ENCODE measurements at regions not wholly inside any gene's neighbourhood (a gene's known extent, or its start where the extent isn't known, plus 50 kb on each side); places are given as distances from the start of the nearest gene placed in this dataset.

DNA sequence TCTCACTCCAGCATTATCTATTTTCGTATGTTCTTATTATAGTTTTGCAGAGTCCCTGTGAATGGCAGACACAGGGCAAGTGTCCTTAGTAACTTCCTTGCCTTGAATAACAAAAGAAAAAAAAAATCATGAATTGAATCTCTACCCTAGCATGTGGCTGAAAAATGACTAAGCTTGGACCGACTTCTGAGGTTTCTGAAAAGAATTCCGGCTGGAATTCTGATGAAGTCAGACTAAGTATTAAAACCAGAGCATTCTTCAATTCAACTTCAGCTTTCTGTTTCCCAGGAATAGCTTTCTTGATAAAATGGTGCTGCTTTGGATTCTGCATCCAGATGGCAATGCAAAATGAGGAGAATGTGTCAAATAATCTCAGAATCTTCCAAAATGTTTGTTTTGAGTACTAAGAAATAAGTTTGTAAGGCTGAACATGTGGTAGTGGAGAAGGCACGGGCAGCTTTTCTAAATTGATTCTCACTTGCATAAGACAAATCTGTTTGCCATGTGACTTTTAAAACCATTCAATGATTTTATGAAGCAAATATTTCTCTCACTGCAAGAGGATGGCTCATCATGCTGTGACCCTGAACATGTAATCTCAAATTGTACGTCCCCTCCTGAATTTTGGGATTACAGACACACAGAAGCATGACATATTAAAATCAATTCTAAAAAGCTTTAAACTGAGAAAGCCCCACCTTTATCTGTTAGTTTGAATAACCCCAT lies 1462.8 kb upstream of the LRRTM1 start:
- H3K27me3 Mint-ChIP-seq, result no peaks in the 10 kb centered on the region
- no peak overlapping the region for H3K4me3 Mint-ChIP-seq
- no peak for DNase-seq
- H3K9me3 Mint-ChIP-seq, result peaks cover 16 to 24% of the 10 kb centered on the region in 2 donors
- no peaks in the 10 kb centered on the region for H3K4me1 Mint-ChIP-seq
- no peak overlapping the region for H3K27ac Mint-ChIP-seq
- ATAC-seq, result no peak

DNA sequence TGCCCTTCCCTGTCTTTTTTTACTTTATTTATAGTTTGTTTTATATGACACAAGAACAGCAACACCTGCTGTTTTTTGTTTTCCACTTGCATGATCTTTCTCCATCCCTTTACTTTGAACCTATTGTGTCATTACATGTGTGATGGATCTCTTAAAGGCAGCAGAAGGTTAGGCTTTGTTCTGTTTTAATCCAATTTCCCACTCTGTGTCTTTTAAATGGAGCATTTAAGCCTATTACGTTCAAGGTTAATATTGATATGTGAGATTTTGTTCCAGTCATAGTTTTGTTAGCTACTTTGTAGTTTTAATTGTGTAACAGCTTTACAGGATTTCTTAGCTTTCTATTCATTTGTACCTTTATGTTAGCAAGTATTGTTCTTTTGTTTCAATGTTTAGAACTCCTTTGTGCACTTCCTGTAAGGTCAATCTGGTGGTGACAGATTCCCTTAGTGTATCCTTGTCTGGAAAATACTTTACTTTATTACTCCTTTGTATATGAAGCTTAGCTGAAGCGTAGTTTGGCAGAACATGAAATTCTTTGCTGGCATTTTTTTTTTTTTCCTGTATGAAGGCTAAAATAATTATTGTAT lies 1443.0 kb upstream of the LRRTM1 start:
- no peak overlapping the region for H3K27ac Mint-ChIP-seq
- H3K9me3 Mint-ChIP-seq, result peaks cover 0 to 27% of the 10 kb centered on the region in 2 donors

DNA sequence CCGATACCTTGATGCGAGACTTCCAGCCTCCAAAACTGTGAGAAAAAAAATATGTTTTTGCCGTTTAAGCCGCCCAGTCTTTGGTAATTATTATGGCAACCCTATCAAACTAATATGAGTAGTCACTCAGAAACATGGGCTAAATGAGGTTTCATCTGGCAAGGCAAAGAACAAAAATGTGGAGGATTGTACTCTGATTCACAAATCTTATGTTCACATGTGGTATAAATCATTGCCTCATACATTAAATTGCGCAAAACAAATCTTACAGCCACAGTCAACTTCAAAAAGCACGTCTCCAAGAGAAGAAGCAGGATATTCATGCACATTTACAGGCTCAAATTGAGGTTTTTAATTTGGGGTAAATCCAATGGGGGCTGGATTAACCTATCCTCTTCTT lies 1435.4 kb upstream of the LRRTM1 start:
- H3K4me1 Mint-ChIP-seq, result no peaks in the 10 kb centered on the region
- DNase-seq, result no peak

More for the DNA sequence above, 1443.0 kb upstream of the LRRTM1 start:
- DNase-seq (no peak), ATAC-seq (no peak)
- Mint-ChIP-seq H3K27me3 (no peaks in the 10 kb centered on the region), H3K4me3 (no peak overlapping the region), H3K4me1 (no peaks in the 10 kb centered on the region)

DNA sequence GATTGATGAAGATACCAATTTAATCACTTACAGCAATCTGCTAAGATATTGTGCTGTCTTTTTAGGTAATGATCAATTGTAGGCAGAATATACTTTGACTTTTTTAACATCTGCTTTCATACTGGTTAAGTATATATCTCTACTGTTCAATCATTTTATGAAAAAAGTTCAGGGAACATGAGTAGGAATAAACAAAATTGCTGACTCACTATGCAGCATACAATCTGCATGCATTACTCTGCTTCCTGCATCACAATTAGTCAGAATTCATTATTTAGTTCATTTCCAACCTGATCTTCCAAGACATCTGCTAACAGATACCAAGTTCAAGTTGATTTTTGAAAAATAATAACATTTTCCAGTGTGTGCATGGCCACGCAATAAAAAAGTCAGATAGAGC lies 1430.4 kb upstream of the LRRTM1 start:
- Mint-ChIP-seq H3K4me1 (no peaks in the 10 kb centered on the region), H3K4me3 (no peak overlapping the region), H3K27me3 (no peaks in the 10 kb centered on the region), H3K27ac (no peak overlapping the region), H3K9me3 (peaks cover 0 to 28% of the 10 kb centered on the region in 2 donors)
- DNase-seq, result no peak
- no peak for ATAC-seq

More for the DNA sequence above, 1435.4 kb upstream of the LRRTM1 start:
- no peak for ATAC-seq
- Mint-ChIP-seq H3K27me3 (no peaks in the 10 kb centered on the region), H3K4me3 (no peak overlapping the region), H3K9me3 (peaks cover 5 to 22% of the 10 kb centered on the region in 2 donors), H3K27ac (no peak overlapping the region)

DNA sequence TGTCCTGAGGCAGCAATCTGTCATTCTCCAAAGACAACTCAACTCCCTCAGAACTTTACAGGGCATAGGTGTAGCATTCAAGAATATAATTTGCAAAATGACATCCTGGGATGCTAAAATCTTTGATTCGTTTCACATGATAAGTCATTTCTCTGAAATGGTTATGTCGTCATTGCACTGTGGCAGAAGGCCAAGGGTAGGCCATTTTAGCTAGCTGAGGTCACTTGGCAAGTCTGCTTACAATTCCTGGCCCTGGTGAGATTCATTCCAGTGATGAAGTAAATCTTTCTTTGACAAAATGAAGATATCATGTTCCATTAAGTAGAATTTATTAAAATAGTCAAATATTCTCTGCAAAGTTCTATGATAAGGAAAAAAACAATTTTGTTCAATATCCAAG lies 1410.3 kb upstream of the LRRTM1 start:
- no peak for DNase-seq
- no peak for ATAC-seq
- H3K4me1 Mint-ChIP-seq, result no peaks in the 10 kb centered on the region
- H3K9me3 Mint-ChIP-seq, result peaks cover 13 to 30% of the 10 kb centered on the region in 2 donors
- H3K4me3 Mint-ChIP-seq, result no peak overlapping the region
- H3K27ac Mint-ChIP-seq, result no peak overlapping the region
- no peaks in the 10 kb centered on the region for H3K27me3 Mint-ChIP-seq

DNA sequence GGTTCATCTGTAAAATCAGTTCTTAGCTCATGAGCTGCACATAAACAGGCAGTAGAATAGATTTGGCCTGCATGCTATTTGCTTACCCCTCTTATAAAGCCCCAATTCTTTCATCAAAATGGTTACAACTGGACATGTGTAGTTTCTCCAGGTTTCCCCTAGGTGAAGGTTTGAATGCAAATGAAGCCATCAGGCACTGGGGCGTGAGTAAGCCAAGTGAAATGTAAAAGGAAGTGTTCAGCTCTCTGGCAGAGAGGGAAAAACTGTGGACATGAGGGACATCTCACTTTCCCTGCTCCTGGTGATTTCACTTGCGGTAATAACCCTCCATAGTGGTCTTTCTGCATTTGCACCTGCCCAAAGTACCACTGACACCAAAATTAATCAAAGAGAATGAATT lies 1402.3 kb upstream of the LRRTM1 start:
- no peak for ATAC-seq
- Mint-ChIP-seq H3K27ac (no peak overlapping the region), H3K4me3 (no peak overlapping the region), H3K27me3 (no peaks in the 10 kb centered on the region), H3K4me1 (no peaks in the 10 kb centered on the region), H3K9me3 (peaks cover 14 to 21% of the 10 kb centered on the region in 2 donors)
- no peak for DNase-seq

DNA sequence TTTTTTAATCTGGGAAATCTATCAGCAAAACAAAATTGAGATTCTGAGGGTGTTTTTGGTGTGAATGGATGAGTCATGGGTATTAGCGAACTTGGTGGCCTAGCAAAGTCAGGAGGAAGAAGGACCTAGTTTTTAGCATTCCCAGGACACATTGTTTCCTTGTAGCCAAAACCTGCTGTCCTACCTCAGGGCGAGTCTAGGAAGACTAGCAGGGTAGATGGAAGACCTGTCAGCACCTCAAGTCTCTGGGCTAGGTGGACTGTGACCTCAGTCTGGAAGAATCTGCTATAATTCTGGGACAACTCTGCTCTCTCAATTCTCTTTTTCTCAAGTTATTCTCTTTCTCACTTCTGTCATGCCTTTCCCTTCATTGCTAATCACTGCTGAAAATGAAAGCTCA lies 1399.3 kb upstream of the LRRTM1 start:
- Mint-ChIP-seq H3K27ac (no peak overlapping the region), H3K27me3 (no peaks in the 10 kb centered on the region), H3K4me1 (no peaks in the 10 kb centered on the region), H3K9me3 (peaks cover 5 to 7% of the 10 kb centered on the region in 2 donors), H3K4me3 (no peak overlapping the region)
- DNase-seq (no peak), ATAC-seq (no peak)

DNA sequence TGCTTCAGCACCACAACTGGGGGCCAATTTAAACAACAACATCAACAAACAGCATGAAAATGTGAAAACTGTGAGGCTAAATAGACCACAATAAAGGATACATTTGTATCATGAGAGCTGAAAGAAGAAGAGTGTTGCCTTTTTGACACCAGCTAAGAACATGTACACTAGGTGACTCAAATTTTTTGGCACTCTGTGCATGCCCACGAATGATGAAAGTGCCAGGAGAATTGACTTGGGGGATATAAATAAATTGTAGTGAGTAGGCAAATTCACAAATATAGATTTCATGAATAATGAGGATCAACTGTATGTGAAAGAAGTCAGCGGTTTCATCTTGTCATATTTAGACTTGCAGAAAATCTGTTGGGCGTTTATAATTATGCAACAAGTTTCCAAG lies 1388.0 kb upstream of the LRRTM1 start:
- H3K4me3 Mint-ChIP-seq, result no peak overlapping the region
- H3K9me3 Mint-ChIP-seq, result peaks cover 7 to 26% of the 10 kb centered on the region in 2 donors

DNA sequence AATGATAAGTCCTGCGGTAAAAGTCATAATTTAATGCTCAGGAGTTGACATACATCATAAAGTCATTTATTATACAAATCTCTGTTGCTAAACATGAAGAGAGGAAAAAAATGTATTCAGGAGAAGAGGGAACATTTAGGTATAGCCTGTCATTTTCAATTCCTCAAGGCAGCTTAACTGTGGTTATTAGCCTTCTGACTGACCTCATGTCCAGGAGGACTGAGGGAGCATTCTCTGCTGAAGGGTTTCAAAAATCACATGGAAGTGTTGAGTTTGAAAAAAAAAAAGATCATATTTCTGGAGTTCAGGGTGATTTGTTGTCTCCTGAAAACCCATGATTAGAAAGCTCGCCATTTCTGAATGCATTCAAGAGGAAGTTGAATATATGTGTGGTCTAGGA lies 1371.1 kb upstream of the LRRTM1 start:
- Mint-ChIP-seq H3K4me3 (no peak overlapping the region), H3K9me3 (peaks cover 7 to 13% of the 10 kb centered on the region in 2 donors), H3K27ac (no peak overlapping the region), H3K27me3 (no peaks in the 10 kb centered on the region), H3K4me1 (no peaks in the 10 kb centered on the region)
- DNase-seq (no peak), ATAC-seq (no peak)

More for the DNA sequence above, 1388.0 kb upstream of the LRRTM1 start:
- H3K27ac Mint-ChIP-seq, result no peak overlapping the region
- H3K27me3 Mint-ChIP-seq, result no peaks in the 10 kb centered on the region
- H3K4me1 Mint-ChIP-seq, result no peaks in the 10 kb centered on the region
- ATAC-seq (no peak), DNase-seq (no peak)

DNA sequence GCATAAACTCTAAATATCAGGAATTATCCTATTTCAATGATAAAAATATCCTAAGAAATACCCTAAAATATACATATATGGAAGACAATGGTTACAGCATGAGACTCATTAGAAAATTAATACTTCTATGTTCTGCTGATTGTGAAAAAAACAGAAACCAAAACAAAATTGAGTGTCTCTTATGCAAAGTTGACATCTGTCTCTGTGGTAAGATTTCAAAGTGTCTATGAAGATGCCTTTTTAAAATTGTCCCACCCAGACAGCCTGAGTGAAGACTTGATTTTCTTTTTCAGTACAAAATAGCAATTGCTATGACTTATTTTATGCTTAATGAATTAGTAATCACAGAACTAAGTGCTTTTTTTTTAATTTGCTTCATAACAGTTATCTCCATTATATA lies 1368.4 kb upstream of the LRRTM1 start:
- ATAC-seq (no peak), DNase-seq (no peak)
- Mint-ChIP-seq H3K27ac (no peak overlapping the region), H3K9me3 (peaks cover 7 to 8% of the 10 kb centered on the region in 2 donors), H3K27me3 (no peaks in the 10 kb centered on the region), H3K4me1 (no peaks in the 10 kb centered on the region), H3K4me3 (no peak overlapping the region)

DNA sequence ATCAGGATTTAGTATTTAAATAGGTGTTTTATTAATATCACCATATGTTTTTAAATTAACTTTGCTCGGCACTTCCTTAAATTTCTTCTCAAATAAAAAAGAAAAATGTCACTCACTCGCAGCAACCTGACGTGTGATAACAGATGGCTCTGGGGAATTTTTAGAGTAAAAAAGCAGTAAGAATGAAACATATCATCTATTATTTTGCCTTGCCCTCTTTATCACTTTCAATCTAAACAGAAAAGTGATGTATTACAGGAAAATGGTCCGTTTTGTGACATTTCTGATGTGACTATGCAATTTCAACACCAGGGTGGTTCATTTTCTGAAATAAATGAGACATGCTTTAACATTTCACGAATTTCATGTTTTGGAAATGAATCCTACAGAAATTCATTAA lies 1368.0 kb upstream of the LRRTM1 start:
- no peak for ATAC-seq
- Mint-ChIP-seq H3K27ac (no peak overlapping the region), H3K4me3 (no peak overlapping the region), H3K9me3 (peaks cover 7 to 8% of the 10 kb centered on the region in 2 donors), H3K27me3 (no peaks in the 10 kb centered on the region), H3K4me1 (no peaks in the 10 kb centered on the region)
- DNase-seq, result no peak

DNA sequence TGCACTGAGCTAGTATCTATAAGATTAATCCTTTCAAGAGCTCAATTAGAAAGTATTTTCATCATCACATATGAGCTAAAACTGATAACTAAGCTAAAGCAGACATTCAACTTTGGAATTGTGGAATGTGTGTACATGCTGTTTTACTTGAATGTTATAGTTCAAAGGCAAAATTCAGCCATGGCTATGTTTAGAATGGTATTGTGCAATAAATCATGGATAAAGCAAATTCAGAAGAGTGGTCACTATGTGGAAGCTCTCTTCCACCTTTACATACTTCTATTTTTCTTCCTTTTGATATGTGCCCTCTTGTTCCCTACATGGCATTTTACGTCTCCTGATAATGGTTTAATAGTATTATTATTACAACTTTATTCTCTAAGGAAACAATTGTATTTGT lies 1366.3 kb upstream of the LRRTM1 start:
- no peaks in the 10 kb centered on the region for H3K4me1 Mint-ChIP-seq
- no peaks in the 10 kb centered on the region for H3K27me3 Mint-ChIP-seq
- peaks cover 7 to 8% of the 10 kb centered on the region in 2 donors for H3K9me3 Mint-ChIP-seq
- DNase-seq (no peak), ATAC-seq (no peak)
- H3K27ac Mint-ChIP-seq, result no peak overlapping the region
- H3K4me3 Mint-ChIP-seq, result no peak overlapping the region

DNA sequence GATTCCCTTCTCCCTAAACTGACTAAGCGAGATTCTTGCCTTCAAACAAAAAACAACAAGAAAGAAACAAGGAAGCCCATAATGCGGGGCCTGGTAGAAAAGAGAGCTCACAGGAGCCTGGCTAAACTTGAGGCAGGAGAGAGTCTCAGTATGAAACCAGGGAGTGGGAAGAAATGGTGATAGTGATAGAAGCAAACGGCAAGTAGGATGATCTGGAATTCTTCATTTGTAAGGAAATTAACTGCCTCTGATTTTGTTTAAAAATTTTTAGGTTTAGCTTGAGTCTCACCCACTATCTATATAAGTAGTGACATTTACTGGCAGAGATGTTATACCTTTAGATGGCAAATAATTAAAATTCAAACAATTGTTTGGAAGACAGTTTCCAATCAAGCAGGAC lies 1356.5 kb upstream of the LRRTM1 start:
- H3K4me1 Mint-ChIP-seq, result no peaks in the 10 kb centered on the region
- no peak overlapping the region for H3K4me3 Mint-ChIP-seq
- no peak for ATAC-seq
- H3K9me3 Mint-ChIP-seq, result peaks cover 25 to 42% of the 10 kb centered on the region in 2 donors
- no peak overlapping the region for H3K27ac Mint-ChIP-seq
- H3K27me3 Mint-ChIP-seq, result no peaks in the 10 kb centered on the region
- no peak for DNase-seq

DNA sequence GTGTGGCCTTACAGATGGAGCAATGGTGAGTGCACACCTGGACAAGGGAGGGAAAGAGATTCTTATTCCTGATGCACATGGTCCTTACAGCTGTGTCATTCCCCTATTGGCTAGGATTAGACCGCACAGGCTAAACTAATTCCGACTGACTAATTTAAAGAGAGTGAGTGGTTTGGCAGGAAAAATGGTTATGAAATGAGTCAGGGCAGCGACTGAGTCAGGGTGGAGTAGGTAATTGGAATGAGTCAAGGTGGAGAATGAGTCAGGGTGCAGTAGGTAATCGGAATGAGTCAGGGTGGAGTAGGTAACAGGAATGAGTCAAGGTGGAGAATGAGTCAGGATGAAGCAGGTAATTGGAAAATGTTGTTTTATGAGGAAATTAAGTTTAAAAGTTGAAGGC lies 1353.7 kb upstream of the LRRTM1 start:
- Mint-ChIP-seq H3K9me3 (peaks cover 25 to 48% of the 10 kb centered on the region in 2 donors), H3K4me1 (no peaks in the 10 kb centered on the region), H3K27me3 (no peaks in the 10 kb centered on the region), H3K27ac (no peak overlapping the region), H3K4me3 (no peak overlapping the region)
- DNase-seq (no peak), ATAC-seq (no peak)

DNA sequence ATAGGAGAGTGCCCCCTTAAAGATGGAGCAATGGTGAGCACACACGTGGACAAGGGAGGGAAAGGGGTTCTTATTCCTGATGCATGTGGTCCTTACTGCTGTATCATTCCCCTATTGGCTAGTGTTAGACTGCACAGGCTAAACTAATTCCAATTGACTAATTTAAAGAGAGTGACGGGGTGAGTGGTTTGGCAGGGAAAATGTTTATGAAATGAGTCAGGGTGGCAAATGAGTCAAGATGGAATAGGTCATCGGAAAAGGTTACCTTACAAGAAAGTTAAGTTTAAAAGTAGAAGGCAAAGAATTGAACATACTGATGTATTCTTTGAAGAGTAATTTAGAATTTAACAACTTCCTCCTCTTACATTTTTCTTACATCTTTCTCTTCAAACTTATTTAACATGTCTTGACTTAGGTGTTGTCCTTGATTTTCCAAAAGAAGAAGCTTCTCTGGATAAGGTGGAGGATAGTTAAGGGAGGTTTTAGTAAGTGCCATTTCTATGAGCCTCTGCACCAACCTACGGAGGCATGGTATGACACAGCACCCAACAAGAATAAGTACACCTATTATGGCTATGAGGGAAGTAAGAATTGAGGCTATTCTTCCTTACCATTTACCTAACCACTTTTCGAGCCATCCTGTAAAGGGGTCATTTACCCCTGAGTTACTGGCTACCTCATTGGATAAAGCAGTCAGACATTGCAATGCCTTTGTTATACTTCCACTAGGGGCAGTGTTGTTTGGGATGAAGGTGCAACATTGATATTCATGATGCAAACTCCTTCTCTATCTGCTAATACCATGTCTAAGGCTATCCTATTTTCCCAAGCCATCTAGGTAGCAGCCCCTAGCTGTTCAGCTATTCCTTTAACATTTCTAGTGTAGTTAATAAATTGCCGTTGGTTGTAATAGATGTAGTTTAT lies 1345.8 kb upstream of the LRRTM1 start:
- H3K27me3 Mint-ChIP-seq, result no peaks in the 10 kb centered on the region
- H3K4me3 Mint-ChIP-seq, result no peak overlapping the region
- peaks cover 19 to 42% of the 10 kb centered on the region in 2 donors for H3K9me3 Mint-ChIP-seq
- no peak overlapping the region for H3K27ac Mint-ChIP-seq
- no peaks in the 10 kb centered on the region for H3K4me1 Mint-ChIP-seq
- DNase-seq (no peak), ATAC-seq (no peak)

DNA sequence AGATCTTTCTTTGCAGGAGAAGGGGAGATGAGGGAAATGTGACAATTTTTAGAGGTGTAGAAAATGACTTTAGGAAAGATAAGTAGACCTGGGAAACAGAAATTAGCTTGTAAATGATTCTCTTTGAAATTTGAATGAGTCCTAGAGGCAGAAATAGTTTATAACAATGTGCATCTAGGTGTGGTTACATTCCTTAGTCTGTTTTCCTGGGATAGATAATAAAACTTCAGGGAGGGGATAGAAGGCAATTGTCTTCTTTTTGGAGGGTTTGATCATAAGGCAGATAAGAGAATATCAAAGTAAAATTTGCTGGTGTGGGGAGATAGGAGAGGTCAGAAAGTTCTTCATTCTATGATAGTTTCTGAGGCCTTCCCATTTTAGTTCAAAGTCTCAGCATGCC lies 1344.3 kb upstream of the LRRTM1 start:
- Mint-ChIP-seq H3K27me3 (no peaks in the 10 kb centered on the region), H3K4me3 (no peak overlapping the region), H3K27ac (no peak overlapping the region), H3K9me3 (peaks cover 19 to 42% of the 10 kb centered on the region in 2 donors), H3K4me1 (no peaks in the 10 kb centered on the region)
- ATAC-seq (no peak), DNase-seq (no peak)

All from stimulated activated naive CD8-positive, alpha-beta T cell treated with anti-CD3 and anti-CD28 coated beads, Interleukin-15, amount 100 ng/mL, for 72 hours (primary cell).